ENCODE measurements at regions not wholly inside any gene's neighbourhood (a gene's known extent, or its start where the extent isn't known, plus 50 kb on each side); places are given as distances from the start of the nearest gene placed in this dataset.

DNA sequence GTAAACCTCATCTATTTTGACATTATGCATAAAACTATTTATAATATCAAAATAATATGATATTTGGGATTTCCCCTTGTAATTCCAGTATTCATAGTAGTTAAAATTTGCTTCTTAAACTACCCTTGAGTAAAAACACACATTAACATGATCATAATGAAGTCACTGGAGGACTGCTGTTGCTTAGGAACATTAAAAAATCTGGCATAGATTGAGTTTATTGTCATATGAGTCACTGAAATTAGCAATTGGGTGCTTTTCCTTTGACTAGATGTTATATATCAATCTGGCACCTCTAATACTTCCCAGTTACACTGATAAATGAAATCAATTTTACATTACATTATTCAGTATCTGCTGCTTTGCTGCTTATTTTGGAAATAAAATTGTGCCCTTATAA lies 57.0 kb upstream of the ZC3H15 start:
- DNase-seq (ENCODE audit: low read depth), result no peak
- in situ Hi-C loops (cut with HindIII; ENCODE audit: low sequenced_read_pairs), result no loop called here
- no peak overlapping the region for H3K4me3 ChIP-seq (ENCODE audit: low read depth, low read length)
- TF ChIP-seq, protein P1, sequence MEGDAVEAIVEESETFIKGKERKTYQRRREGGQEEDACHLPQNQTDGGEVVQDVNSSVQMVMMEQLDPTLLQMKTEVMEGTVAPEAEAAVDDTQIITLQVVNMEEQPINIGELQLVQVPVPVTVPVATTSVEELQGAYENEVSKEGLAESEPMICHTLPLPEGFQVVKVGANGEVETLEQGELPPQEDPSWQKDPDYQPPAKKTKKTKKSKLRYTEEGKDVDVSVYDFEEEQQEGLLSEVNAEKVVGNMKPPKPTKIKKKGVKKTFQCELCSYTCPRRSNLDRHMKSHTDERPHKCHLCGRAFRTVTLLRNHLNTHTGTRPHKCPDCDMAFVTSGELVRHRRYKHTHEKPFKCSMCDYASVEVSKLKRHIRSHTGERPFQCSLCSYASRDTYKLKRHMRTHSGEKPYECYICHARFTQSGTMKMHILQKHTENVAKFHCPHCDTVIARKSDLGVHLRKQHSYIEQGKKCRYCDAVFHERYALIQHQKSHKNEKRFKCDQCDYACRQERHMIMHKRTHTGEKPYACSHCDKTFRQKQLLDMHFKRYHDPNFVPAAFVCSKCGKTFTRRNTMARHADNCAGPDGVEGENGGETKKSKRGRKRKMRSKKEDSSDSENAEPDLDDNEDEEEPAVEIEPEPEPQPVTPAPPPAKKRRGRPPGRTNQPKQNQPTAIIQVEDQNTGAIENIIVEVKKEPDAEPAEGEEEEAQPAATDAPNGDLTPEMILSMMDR (IDR thresholded peaks at IDR 0.05; ENCODE audit: low read depth, low read length, missing control alignments), result no peak

DNA sequence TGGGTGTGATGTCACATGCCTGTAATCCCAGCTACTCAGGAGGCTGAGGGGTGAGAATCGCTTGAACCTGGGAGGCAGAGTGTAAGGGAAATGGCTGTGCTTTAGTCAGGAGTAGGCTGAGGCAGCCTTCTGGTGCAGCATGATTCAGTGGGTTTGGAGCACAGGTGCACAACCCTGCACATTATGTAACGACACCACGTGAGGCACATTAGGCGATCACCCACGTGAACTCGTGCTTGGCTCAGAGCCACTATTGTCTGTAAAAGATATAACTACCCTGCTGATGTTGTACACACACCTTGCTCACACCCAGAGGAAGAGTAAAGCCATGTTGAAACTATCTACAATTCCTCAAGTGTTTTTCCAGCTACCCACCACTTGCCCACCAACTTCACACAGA lies 54.8 kb upstream of the ZC3H15 start:
- no peak overlapping the region for H3K4me3 ChIP-seq (ENCODE audit: low read depth, low read length)
- in situ Hi-C loops (cut with HindIII; ENCODE audit: low sequenced_read_pairs), result no loop called here
- TF ChIP-seq, protein P1 (IDR thresholded peaks at IDR 0.05; ENCODE audit: low read depth, low read length, missing control alignments), result no peak
- no peak for DNase-seq (ENCODE audit: low read depth)

DNA sequence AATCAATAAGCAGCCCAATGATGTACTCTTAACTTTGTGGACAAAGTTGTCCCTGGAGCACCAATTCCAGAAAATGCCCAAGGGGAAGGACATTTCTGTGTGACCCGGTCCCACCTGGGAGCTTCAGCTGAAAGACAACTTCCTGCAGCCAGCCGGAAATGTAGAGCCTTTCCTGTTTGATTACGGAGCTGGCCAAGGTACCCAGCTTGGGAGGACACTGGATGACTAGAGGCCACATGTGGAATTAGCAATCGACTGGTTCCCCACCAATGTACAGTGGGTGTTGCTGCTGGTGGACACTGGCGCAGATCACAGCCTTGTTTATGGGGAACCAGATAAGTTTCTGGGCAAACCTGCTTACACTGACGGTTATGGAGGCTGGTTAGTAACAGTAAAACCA lies 53.0 kb upstream of the ZC3H15 start:
- no peak overlapping the region for H3K4me3 ChIP-seq (ENCODE audit: low read depth, low read length)
- no peak for DNase-seq (ENCODE audit: low read depth)
- TF ChIP-seq, protein P1 (IDR thresholded peaks at IDR 0.05; ENCODE audit: low read depth, low read length, missing control alignments), result no peak
- in situ Hi-C loops (cut with HindIII; ENCODE audit: low sequenced_read_pairs), result no loop called here

DNA sequence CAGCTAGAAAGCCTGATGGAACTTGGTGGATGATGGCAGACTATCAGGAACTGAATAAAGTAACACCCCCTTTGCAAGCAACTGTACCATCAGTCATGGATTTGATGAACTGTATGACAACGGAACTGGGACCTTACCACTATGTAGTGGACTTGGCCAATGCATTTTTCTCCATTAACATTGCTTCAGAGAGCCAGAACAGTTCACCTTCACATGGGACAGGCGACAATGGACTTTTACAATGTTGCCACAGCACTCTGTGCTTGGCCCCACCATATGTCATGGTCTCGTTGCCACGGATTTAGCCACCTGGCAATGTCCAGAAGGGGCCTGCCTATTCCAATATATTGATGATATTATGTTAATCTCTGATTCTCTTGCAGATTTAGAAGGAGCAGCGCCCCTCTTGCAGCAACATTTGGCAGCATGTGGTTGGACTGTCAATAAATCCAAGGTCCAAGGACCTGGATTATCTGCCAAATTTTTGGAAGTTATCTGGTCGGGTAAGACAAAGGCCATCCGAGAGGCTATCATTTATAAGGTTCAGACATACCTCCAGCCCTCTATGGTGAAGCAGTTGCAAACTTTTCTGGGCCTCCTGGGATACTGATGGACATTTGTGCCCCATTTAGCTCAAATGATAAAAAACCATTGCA lies 52.2 kb upstream of the ZC3H15 start:
- in situ Hi-C loops (cut with HindIII; ENCODE audit: low sequenced_read_pairs), result no loop called here
- H3K4me3 ChIP-seq (ENCODE audit: low read depth, low read length), result no peak overlapping the region
- TF ChIP-seq, protein P1 (IDR thresholded peaks at IDR 0.05; ENCODE audit: low read depth, low read length, missing control alignments), result no peak
- DNase-seq (ENCODE audit: low read depth), result no peak
